C4-2B (cell line): ENCODE measurements at regions not wholly inside any gene's neighbourhood (a gene's known extent, or its start where the extent isn't known, plus 50 kb on each side); places are given as distances from the start of the nearest gene placed in this dataset.
"Not testable (repeated sequence)": the region's sequence is repeated elsewhere in the genome, so short reads cannot be mapped to it uniquely, and the experiment has no call there.

Experiments used
- H3K27ac ChIP-seq: fragments of 450-650 bp; 2 replicates; pipeline ENCODE4 v1.5.1; 2017
- CTCF ChIP-seq: fragments of 450-650 bp; conservative IDR thresholded peaks from 2 replicates; pipeline ENCODE4 v1.5.1; 2017; ENCODE audit warnings: mild to moderate bottlenecking
- ZFX ChIP-seq: fragments of 450-650 bp; IDR thresholded peaks from 2 replicates; pipeline ENCODE4 v1.6.1; 2017

DNA sequence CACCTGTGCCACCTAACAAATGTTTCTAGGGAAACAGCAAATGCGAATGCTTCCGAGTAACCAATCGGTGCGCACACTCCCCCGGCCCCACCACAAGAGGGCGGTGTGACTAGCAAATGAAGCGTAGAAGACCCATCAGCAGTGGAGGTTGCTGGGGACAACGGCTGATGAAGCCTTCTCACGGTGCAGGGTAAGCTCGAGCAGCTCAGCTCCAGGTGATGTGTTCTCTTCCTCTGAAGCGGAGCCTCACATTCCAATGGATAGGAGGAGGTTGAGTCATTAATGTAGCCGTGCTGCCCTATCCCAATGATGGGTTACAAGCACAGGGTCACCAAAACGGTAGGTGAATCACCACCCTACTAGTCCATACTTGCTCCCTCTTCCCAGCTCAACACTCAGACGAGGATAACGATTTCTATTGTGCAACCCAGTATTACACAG, 127.6 kb upstream of the TWIST2 start:
- H3K27ac ChIP-seq, result no peak overlapping the region
- TF ChIP-seq CTCF (peak; percentile 85), ZFX (no peak)

GRCh38 chr2:238722181-238722580, 125.7 kb upstream of the TWIST2 start:
- TF ChIP-seq ZFX (no peak), CTCF (no peak)
- no peak overlapping the region for H3K27ac ChIP-seq

- H3K27ac ChIP-seq, result no peak overlapping the region
- no peak for TF ChIP-seq CTCF
- no peak for TF ChIP-seq ZFX
Measured at GRCh38 chr2:238722883-238723282, 125.0 kb upstream of the TWIST2 start.

DNA sequence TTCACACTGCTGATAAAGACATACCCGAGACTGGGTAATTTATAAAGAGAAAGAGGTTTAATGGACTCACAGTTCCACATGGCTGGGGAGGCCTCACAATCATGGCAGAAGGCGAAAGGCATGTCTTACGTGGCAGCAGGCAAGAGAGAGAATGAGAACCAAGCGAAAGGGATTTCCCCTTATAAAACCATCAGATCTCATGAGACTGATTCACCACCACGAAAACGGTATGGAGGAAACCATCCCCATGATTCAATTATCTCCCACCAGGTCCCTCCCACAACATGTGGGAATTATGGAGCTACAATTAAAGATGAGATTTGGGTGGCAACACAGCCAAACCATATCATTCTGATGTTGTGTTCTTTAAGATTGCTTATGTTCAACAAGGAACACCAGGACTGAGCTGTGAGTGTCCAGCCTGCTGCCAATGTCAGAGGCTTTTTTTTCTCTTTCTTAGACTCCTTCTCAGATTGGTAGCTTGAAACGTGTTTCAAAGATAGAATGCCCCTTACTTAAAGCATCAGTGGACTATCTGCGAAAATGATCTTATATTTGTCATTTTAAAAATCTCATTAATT, 124.1 kb upstream of the TWIST2 start:
- not testable (repeated sequence) for H3K27ac ChIP-seq

DNA sequence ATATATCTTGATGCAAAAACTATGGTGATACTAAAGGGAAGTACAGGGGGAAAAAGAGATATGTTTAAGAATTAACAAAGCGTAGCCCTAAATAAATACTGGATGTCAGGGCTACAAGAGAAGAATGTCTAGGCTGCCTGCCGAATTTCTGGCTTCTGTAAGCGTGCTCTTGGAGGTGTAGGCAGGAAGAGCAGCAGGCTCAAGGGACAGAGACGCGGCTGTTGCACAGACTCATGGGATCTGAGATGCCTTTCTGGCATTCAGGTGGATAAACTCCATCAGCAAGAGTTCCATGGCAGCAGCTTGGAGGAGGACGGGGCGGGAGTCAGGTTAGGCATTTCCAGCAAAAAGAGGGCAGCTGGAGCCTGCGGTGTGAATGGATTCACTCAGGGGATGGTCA, 123.2 kb upstream of the TWIST2 start:
- TF ChIP-seq CTCF (no peak), ZFX (no peak)

GRCh38 chr2:238725298-238725697, 122.6 kb upstream of the TWIST2 start:
- no peak overlapping the region for H3K27ac ChIP-seq
- TF ChIP-seq ZFX, result no peak
- no peak for TF ChIP-seq CTCF

More for the DNA sequence above, 123.2 kb upstream of the TWIST2 start:
- no peak overlapping the region for H3K27ac ChIP-seq

DNA sequence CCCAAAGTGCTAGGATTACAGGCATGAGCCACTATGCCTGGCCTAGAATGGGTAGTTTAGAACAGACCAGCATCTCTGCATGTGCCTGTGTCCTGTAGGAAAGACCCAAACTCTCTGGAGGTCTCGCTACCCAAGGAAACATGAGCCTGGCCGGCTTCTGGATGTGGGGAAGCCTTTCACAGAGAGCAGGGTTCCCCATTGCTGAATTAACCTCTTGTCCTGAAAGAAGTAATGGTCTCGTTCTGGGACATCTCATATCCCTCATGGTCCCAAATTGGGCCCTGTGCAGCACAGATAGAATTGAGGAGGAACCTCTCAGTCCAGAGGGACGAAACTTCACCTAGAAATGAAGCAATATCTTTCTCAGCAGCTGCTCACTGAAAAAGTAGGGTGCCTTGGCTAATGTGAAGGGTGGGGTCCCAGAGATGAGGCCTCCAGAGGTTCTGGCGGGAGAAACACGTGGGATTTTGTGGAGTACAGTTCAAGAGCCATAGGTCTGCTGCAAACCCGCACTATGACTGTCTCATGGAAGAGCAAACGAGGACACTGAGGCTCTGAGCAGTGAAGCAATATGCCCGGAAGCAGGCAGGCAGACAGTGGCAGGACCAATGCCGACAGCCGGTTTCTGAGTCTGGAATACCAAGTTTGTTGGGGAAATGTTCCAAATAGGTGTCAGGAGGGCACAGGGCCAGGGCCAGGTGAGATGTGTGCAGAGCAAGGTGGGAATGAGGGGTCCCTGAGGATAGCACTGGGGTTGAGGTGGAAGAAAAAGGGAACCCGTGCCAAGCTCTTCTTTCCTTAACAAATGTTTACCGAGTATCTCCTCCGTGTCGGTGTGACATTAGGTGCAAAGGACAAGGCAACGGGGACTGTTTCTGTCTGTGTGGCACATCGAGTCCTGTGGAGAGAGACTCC, 121.0 kb upstream of the TWIST2 start:
- H3K27ac ChIP-seq, result no peak overlapping the region

More for the DNA sequence above, 121.0 kb upstream of the TWIST2 start:
- TF ChIP-seq ZFX, result no peak
- no peak for TF ChIP-seq CTCF
